ENCODE measurements at regions not wholly inside any gene's neighbourhood (a gene's known extent, or its start where the extent isn't known, plus 50 kb on each side); places are given as distances from the start of the nearest gene placed in this dataset.

GRCh38 chr4:132548463-132548862 lies 600.6 kb upstream of the PCDH10 start:
- FAIRE-seq: no peak

GRCh38 chr4:132556316-132556715 lies 592.8 kb upstream of the PCDH10 start:
- FAIRE-seq: no peak

- FAIRE-seq: no peak
These were observed 591.4 kb upstream of the PCDH10 start for GRCh38 chr4:132557660-132558059.

GRCh38 chr4:132564920-132565319 lies 584.2 kb upstream of the PCDH10 start:
- FAIRE-seq: no peak

GRCh38 chr4:132565542-132565941 lies 583.6 kb upstream of the PCDH10 start:
- FAIRE-seq: no peak

- no peak for FAIRE-seq
These were observed 576.9 kb upstream of the PCDH10 start for GRCh38 chr4:132572210-132572609.

GRCh38 chr4:132587626-132588025 lies 561.5 kb upstream of the PCDH10 start:
- no peak for FAIRE-seq

- no peak for FAIRE-seq
These were observed 556.8 kb upstream of the PCDH10 start for GRCh38 chr4:132592340-132592739.

GRCh38 chr4:132592850-132593249 lies 556.2 kb upstream of the PCDH10 start:
- no peak for FAIRE-seq

- no peak for FAIRE-seq
These were observed 555.2 kb upstream of the PCDH10 start for GRCh38 chr4:132593717-132594400.

GRCh38 chr4:132596186-132596585 lies 552.9 kb upstream of the PCDH10 start:
- no peak for FAIRE-seq

- FAIRE-seq: no peak
These were observed 543.5 kb upstream of the PCDH10 start for GRCh38 chr4:132605551-132605950.

GRCh38 chr4:132614682-132615081 lies 534.4 kb upstream of the PCDH10 start:
- FAIRE-seq: no peak

GRCh38 chr4:132619968-132620367 lies 529.1 kb upstream of the PCDH10 start:
- FAIRE-seq: no peak

- no peak for FAIRE-seq
These were observed 506.9 kb upstream of the PCDH10 start for GRCh38 chr4:132642016-132642817.

- FAIRE-seq: no peak
These were observed 502.9 kb upstream of the PCDH10 start for GRCh38 chr4:132646186-132646585.

GRCh38 chr4:132651196-132651595 lies 497.9 kb upstream of the PCDH10 start:
- FAIRE-seq: no peak

- no peak for FAIRE-seq
These were observed 488.9 kb upstream of the PCDH10 start for GRCh38 chr4:132660181-132660580.

GRCh38 chr4:132662456-132662855 lies 486.6 kb upstream of the PCDH10 start:
- no peak for FAIRE-seq

- FAIRE-seq: no peak
These were observed 479.3 kb upstream of the PCDH10 start for GRCh38 chr4:132669786-132670185.

- no peak for FAIRE-seq
These were observed 478.5 kb upstream of the PCDH10 start for GRCh38 chr4:132670557-132670956.

- no peak for FAIRE-seq
These were observed 465.1 kb upstream of the PCDH10 start for GRCh38 chr4:132683957-132684356.

- no peak for FAIRE-seq
These were observed 458.1 kb upstream of the PCDH10 start for GRCh38 chr4:132691026-132691425.

GRCh38 chr4:132691668-132692067 lies 457.4 kb upstream of the PCDH10 start:
- FAIRE-seq: no peak

Data from colon (tissue), 2 donors.